ENCODE measurements at regions not wholly inside any gene's neighbourhood (a gene's known extent, or its start where the extent isn't known, plus 50 kb on each side); places are given as distances from the start of the nearest gene placed in this dataset.

DNA sequence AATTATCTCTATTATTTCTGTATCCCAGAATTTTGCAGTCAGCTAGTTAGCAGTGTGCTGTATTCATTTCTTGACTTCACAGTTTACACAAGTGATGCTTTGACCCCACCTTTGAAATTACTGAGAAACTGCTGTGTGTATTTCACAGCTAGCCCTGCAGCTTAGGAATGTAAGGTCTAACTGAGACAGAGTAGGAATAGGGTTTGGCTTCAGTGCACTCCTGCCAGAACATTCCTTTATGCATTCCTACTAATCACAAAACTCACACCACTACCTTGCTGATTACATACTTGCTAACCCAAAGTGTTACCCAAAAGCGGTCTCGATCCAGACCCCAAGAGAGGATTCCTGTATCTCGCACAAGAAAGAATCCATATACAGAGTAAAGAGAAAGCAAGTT, 551.8 kb downstream of the CDH9 start:
- TF ChIP-seq, protein P1, sequence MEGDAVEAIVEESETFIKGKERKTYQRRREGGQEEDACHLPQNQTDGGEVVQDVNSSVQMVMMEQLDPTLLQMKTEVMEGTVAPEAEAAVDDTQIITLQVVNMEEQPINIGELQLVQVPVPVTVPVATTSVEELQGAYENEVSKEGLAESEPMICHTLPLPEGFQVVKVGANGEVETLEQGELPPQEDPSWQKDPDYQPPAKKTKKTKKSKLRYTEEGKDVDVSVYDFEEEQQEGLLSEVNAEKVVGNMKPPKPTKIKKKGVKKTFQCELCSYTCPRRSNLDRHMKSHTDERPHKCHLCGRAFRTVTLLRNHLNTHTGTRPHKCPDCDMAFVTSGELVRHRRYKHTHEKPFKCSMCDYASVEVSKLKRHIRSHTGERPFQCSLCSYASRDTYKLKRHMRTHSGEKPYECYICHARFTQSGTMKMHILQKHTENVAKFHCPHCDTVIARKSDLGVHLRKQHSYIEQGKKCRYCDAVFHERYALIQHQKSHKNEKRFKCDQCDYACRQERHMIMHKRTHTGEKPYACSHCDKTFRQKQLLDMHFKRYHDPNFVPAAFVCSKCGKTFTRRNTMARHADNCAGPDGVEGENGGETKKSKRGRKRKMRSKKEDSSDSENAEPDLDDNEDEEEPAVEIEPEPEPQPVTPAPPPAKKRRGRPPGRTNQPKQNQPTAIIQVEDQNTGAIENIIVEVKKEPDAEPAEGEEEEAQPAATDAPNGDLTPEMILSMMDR (conservative IDR thresholded peaks at IDR 0.05 in 1 of 2, IDR thresholded peaks at IDR 0.05 in 1 of 2; ENCODE audit: low read depth in 1 of 2, low read length in 2 of 2) = no peak
- no peak for TF ChIP-seq EZH2 (IDR thresholded peaks at IDR 0.05; ENCODE audit: low read length, missing control alignments)
